ENCODE measurements at regions not wholly inside any gene's neighbourhood (a gene's known extent, or its start where the extent isn't known, plus 50 kb on each side); places are given as distances from the start of the nearest gene placed in this dataset.

GRCh38 chr21:22044431-22044830 lies 1046.2 kb downstream of the NCAM2 start:
- DNase-seq = no peak

- no peak for DNase-seq
Measured at GRCh38 chr21:22046576-22046975, 1048.4 kb downstream of the NCAM2 start.

GRCh38 chr21:22056904-22057303 lies 1058.7 kb downstream of the NCAM2 start:
- DNase-seq = no peak

- no peak for DNase-seq
Measured at GRCh38 chr21:22062472-22063139, 1064.4 kb downstream of the NCAM2 start.

GRCh38 chr21:22063140-22063539 lies 1064.9 kb downstream of the NCAM2 start:
- DNase-seq = no peak

GRCh38 chr21:22076471-22076870 lies 1078.3 kb downstream of the NCAM2 start:
- no peak for DNase-seq

- DNase-seq = no peak
Measured at GRCh38 chr21:22083899-22084298, 1085.7 kb downstream of the NCAM2 start.

GRCh38 chr21:22096314-22096713 lies 1098.1 kb downstream of the NCAM2 start:
- no peak for DNase-seq

- no peak for DNase-seq
Measured at GRCh38 chr21:22106720-22107410, 1108.7 kb downstream of the NCAM2 start.

- no peak for DNase-seq
Measured at GRCh38 chr21:22115746-22116145, 1117.5 kb downstream of the NCAM2 start.

- DNase-seq = peak; percentile 1
Measured at GRCh38 chr21:22120616-22121266, 1122.5 kb downstream of the NCAM2 start.

- no peak for DNase-seq
Measured at GRCh38 chr21:22125581-22125980, 1127.4 kb downstream of the NCAM2 start.

GRCh38 chr21:22128671-22129070 lies 1130.5 kb downstream of the NCAM2 start:
- DNase-seq = no peak

- no peak for DNase-seq
Measured at GRCh38 chr21:22132358-22133071, 1134.3 kb downstream of the NCAM2 start.

GRCh38 chr21:22136740-22137139 lies 1138.5 kb downstream of the NCAM2 start:
- no peak for DNase-seq

GRCh38 chr21:22138297-22139016 lies 1140.2 kb downstream of the NCAM2 start:
- no peak for DNase-seq

GRCh38 chr21:22145545-22145944 lies 1147.3 kb downstream of the NCAM2 start:
- no peak for DNase-seq

- no peak for DNase-seq
Measured at GRCh38 chr21:22154579-22155274, 1156.5 kb downstream of the NCAM2 start.

GRCh38 chr21:22164912-22165311 lies 1166.7 kb downstream of the NCAM2 start:
- no peak for DNase-seq

- peak; percentile 12 for DNase-seq
Measured at GRCh38 chr21:22174746-22175145, 1176.5 kb downstream of the NCAM2 start.

- no peak for DNase-seq
Measured at GRCh38 chr21:22189278-22189677, 1191.1 kb downstream of the NCAM2 start.

GRCh38 chr21:22191581-22191980 lies 1193.4 kb downstream of the NCAM2 start:
- DNase-seq = no peak
